Stimulated activated CD4-positive, alpha-beta T cell treated with anti-CD3 and anti-CD28 coated beads, Interleukin-2, amount 100 ng/mL, for 48 hours (primary cell): ENCODE measurements at regions not wholly inside any gene's neighbourhood (a gene's known extent, or its start where the extent isn't known, plus 50 kb on each side); places are given as distances from the start of the nearest gene placed in this dataset.

ENCODE experiments used
- DNase-seq, 2 donors: peaks; one replicate each; pipeline ENCODE4 v3.0.0-alpha.2; 2020

- no peak for DNase-seq
These were observed 218.5 kb upstream of the LNX1 start for GRCh38 chr4:53809816-53810215.

DNA sequence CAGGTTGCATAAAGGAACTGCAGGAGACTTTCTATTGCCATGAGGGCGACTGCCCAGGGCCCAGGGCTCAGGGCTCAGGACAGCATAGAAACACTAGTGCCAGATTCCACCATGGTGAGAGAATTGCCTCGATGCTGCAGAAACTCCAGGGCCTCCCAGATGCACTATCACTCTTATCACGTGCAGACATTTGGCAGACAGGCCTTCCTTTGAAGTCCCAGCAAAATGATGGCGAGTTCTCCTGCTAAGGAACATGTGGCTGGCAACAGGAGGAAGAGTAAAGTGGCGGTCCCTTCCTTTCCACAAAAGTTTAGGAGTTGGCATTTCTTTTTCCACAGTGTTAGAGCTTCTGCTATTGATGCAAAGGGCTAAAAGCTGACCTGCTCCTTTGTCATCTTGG is 214.0 kb upstream of the LNX1 start:
- no peak for DNase-seq

DNA sequence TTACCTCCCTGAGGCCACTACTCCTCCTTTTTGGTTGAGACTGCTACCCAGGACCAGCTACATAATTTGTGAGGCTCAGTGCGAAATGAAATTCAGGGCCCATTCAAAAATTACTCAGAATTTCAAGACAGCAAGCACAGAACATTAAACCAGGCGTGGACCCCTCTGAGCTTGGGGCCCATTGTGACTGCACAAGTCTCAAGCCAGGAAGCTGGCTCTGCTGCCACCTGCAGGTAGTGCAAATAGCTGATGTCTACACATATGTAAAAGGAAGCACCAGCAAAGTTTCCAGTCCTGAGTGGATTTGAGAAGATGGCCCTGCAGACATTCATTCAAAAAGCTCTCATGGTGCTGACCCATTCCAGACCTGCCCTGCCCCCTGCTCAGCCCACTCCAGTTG is 213.4 kb upstream of the LNX1 start:
- DNase-seq = peak; percentile 3 to 4

- DNase-seq = no peak
These were observed 211.2 kb upstream of the LNX1 start for GRCh38 chr4:53802500-53802899.

DNA sequence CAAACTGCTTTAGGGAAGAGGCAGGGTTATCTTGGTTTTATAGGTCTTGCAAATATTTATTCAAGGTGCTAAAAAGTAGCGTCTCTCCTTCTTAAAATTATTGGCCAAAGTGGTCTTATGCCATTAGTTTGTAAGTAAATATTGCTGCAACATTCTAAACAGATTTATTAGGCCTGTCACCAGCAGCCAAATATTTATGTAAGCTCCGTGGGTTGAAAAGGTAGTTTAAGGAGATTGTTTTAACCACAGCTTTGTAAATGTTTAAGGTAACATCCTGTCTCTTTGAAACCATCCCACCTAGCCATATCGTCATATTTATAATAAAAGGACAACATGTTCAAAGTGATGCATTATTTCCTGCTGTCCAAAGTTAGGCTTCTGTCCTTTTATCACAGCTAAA is 210.1 kb upstream of the LNX1 start:
- no peak for DNase-seq

DNA sequence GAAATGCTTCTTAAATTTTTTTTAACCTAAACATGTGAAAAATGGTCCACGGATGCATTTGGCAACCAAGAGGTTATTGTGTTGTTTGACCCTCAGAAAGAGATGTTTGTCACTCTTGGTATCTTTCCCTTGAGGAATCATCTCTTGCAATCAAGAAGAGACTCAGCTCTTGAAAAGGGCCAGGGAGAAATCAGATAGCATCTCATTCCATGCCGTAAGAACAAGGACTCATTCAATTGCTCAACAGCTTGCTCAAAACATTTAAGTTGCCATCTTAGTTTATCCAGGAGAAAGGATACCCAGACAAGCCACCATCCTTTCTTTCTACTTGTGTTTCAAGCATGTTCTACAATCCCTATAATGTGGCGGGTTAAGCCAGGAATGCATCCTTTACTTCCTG is 209.5 kb upstream of the LNX1 start:
- no peak for DNase-seq

DNA sequence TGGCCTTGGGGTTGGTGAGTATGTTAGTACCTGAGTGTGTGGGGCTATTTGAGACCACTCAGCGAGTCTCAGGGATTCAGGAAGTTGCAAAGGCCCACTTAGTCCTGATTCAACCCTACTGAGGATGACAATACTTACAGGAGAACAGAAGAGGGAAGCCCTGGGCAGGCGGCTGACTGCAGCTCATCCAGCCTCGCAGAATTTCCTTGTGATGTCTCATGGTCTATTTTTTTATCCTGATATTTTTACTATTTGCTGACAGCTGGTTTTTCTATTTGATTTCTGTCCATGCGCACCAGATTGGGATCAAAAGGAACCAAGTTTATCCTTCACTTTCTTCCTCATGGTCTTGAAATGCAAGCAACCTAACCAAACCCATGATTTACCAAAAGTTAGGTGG is 201.8 kb upstream of the LNX1 start:
- no peak for DNase-seq

DNA sequence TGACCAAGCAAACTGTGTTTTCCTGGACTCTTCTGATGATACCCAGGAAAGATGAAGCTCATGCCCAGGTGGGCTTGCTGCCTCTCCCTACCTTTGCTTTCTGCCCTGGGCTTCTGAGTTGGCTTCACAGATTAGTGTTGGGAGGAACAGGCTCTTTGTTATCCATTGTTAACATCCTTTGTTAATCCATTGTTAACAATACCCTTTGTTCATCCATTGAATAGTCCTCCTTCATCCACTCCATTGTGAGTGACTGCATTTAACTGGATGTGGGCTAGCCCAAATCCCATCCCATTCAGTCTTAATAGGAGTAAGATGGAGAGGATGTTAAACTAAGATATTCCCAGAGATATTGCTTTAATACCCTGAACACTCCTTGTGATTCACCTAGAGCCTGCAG is 199.0 kb upstream of the LNX1 start:
- no peak for DNase-seq

DNA sequence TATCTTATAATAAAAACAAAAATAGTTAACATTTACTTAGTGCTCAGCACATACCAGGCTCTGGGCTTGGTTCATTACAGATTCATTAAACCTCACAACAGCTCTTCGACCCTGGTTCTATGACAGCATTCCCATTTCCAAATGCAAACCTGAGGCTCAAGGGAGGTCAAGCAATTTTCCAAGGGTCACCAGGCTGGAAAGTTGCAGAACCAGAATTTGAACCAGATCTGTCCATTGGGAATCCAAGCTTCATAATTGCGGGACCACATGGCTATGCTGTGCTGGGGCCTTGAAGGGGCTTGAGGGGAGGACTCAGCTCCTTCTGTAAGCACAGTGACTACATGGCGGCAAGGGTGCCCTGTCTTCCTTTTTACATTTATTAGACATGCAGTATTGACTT is 197.3 kb upstream of the LNX1 start:
- no peak for DNase-seq

- no peak for DNase-seq
These were observed 196.7 kb upstream of the LNX1 start for GRCh38 chr4:53788011-53788410.

DNA sequence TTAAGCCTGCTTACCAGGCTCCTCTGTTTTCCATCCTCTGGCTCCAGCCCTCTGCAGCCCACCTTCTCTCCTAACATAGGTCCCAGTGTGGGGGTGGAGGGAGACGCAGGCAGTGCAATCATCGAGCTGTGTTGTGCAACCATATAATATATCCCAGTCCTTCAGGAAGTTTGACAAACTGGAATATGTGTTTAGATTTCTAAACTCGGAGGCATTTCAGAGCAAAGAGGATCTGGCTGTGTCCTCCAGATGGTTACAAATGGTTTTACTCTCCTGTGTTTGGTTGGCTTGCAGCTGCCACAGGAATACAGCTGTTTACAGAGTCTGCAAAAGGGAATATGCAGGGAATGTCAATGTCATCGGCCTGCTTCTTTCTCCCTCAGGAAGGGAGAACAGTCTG is 195.3 kb upstream of the LNX1 start:
- no peak for DNase-seq

GRCh38 chr4:53785996-53786395 is 194.7 kb upstream of the LNX1 start:
- no peak for DNase-seq

DNA sequence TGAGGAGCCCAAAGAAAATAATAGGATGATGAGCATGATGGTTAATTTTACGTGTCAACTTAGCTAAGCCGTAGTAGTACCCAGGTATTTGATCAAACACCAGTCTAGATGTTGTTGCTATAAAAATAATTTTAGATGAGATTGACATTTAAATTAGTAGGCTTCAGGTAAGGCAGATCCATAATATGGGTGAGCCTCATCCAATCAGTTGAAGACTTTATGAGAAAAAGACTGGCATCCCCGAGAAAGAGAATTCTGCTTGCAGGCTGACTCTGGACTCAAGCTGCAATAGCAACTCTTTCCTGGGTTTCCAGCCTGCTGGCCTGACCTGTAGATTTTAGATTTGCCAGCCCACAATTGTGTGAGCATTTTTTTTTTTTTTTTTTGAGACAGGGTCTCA is 192.8 kb upstream of the LNX1 start:
- no peak for DNase-seq

DNA sequence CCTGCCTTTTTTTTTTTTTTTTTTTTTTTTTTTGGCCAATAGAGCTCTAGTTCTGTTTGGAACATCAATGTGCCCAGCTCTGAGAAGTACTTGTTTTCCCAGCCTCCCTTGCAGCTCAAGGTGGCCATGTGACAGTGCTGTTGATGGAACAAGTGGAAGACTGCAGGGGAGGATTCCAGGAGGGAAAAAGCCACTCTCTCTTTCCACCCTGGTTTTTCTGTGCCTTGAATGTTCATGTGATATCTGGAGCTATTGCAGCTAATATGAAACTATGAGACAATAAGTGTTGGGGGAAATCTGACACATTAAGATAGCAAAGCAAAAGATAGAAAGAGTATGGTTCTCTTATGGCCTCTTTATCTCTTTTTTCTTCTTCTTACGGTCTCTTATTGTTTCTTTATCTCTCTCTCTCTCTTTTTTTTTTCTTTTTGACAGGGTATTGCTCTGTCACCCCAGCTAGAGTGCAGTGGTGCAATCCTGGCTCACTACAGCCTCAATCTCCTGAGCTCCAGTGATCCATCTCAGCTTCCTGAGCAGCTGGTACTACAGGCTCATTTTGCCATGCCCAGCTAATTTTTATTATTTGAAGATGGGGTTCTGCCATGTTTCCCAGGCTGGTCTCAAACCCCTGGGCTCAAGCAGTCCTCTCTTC is 192.0 kb upstream of the LNX1 start:
- no peak for DNase-seq

DNA sequence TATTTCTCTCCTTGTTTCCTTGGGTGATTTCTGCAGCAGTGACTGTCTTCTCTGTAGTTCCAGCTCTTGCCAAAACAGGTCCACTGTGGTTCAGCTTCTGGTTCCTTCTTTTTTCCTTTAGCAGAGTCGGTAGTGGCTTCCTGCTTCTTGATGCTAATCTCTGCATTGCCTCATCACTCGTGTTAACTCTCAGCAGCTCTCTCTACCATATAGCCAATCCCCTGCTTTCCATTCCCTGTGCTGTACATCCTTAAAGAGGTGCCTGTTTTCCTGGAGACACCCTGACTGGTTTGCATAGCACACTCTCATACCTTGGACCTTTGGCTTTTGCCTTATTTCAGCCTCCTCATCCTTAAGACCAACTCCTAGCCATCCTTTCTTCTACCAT is 191.2 kb upstream of the LNX1 start:
- no peak for DNase-seq

GRCh38 chr4:53781629-53782457 is 190.6 kb upstream of the LNX1 start:
- DNase-seq = no peak

- no peak for DNase-seq
These were observed 189.6 kb upstream of the LNX1 start for GRCh38 chr4:53780736-53781400.

GRCh38 chr4:53779025-53779424 is 187.7 kb upstream of the LNX1 start:
- DNase-seq = no peak

GRCh38 chr4:53778155-53778554 is 186.9 kb upstream of the LNX1 start:
- DNase-seq = no peak

DNA sequence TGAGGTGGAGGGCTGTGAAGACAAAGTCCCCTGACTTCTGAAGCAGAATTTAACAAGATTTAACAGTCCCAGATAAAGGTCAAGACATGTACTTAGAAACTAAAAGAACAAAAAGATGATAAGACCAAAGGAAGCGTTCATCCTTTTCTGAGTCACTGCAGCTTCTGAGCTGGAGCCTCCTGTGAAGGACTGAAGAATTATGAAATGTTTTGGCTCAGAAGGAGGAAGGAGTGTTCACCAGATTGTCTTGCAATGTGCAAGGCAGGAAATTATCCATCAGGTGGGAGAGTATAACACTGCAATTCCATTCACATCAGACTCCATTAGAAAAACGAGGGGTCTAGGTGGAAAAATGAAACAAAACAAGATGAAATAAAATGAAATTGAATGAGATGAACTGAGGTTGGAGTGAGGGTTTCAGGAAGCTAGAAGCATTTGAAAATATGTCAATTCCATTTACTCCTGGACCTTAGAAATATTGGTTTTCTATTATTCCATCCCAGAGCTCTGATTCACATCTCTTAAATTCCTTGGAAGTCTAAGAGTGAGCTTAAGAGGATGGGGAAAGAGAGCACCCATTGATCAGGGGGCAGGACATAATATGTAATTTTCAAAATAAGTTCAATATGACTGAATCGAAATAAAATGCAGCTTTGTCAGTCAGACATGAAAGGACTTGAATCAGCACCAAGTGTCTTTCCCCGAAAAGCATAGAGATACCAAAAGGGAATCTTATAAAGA is 186.1 kb upstream of the LNX1 start:
- DNase-seq = no peak

DNA sequence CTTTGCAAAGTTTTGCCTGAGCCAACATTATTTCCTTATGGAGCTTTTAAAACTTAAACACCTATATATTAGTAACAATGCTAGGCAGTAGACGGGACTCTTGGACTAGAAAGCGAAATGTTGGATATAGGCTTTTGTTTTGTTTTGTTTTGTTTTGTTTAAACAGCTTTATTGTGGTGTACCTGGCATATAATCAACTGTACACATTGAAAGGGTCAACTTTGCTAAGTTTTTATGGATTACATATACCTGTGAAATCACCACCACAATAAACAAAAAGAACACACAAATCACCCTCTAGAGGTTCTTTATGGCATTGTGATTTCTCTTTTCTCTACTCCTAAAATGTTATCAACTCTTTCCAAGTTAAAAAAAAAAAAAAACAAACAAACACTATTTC is 184.9 kb upstream of the LNX1 start:
- DNase-seq = no peak

GRCh38 chr4:53775381-53775780 is 184.1 kb upstream of the LNX1 start:
- no peak for DNase-seq

GRCh38 chr4:53771326-53771725 is 180.0 kb upstream of the LNX1 start:
- no peak for DNase-seq

DNA sequence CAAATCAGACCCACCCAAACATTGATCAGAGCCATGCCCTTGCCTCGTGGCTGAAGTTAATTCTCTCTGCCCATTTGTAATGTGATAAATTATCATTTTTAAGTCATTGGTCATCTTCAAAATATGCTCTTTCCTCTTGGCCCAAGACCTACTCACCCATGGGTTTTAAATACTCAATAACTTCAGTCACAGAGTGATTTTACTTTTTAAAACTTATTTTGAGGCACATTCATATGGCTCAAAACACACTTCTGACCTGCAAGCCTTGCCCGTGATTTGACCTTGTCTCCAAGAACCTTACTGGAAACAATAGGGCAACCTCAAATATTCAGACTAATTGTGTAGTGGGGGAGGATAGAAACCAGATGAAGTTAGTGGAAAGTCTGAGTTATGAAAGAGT is 176.2 kb upstream of the LNX1 start:
- no peak for DNase-seq
